ENCODE measurements at regions not wholly inside any gene's neighbourhood (a gene's known extent, or its start where the extent isn't known, plus 50 kb on each side); places are given as distances from the start of the nearest gene placed in this dataset.

DNA sequence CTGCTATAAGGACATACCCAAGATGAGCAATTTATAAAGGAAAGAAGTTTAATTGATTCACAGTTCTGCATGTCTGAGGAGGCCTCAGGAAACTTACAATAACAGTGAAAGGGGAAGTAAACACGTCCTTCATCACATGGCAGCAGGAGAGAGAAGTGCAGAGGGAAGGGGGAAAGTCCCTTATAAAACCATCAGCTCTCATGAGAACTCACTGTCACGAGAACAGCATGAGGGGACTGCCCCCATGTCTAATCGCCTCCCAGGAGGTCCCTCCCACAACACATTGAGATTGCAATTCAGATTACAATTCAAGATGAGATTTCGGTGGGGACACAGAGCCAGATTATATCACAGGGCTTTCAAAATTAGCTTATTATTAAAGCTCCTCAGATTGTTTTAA lies 209.5 kb upstream of the PPP3CA start:
- TF ChIP-seq, protein P1, sequence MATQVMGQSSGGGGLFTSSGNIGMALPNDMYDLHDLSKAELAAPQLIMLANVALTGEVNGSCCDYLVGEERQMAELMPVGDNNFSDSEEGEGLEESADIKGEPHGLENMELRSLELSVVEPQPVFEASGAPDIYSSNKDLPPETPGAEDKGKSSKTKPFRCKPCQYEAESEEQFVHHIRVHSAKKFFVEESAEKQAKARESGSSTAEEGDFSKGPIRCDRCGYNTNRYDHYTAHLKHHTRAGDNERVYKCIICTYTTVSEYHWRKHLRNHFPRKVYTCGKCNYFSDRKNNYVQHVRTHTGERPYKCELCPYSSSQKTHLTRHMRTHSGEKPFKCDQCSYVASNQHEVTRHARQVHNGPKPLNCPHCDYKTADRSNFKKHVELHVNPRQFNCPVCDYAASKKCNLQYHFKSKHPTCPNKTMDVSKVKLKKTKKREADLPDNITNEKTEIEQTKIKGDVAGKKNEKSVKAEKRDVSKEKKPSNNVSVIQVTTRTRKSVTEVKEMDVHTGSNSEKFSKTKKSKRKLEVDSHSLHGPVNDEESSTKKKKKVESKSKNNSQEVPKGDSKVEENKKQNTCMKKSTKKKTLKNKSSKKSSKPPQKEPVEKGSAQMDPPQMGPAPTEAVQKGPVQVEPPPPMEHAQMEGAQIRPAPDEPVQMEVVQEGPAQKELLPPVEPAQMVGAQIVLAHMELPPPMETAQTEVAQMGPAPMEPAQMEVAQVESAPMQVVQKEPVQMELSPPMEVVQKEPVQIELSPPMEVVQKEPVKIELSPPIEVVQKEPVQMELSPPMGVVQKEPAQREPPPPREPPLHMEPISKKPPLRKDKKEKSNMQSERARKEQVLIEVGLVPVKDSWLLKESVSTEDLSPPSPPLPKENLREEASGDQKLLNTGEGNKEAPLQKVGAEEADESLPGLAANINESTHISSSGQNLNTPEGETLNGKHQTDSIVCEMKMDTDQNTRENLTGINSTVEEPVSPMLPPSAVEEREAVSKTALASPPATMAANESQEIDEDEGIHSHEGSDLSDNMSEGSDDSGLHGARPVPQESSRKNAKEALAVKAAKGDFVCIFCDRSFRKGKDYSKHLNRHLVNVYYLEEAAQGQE (IDR thresholded peaks at IDR 0.05; ENCODE audit: unreplicated experiment), result no peak
- TF ChIP-seq CTCF (conservative IDR thresholded peaks at IDR 0.05; ENCODE audit: low read depth in 2 of 2), result no peak
- TF ChIP-seq POLR2AphosphoS5 (IDR thresholded peaks at IDR 0.05; ENCODE audit: low read depth), result no peak
- TF ChIP-seq CREB1 (CRISPR knock-in tag; IDR thresholded peaks at IDR 0.05; ENCODE audit: low read depth), result no peak
- TF ChIP-seq JUNB (IDR thresholded peaks at IDR 0.05; ENCODE audit: unreplicated experiment), result no peak
- TF ChIP-seq, protein P2, sequence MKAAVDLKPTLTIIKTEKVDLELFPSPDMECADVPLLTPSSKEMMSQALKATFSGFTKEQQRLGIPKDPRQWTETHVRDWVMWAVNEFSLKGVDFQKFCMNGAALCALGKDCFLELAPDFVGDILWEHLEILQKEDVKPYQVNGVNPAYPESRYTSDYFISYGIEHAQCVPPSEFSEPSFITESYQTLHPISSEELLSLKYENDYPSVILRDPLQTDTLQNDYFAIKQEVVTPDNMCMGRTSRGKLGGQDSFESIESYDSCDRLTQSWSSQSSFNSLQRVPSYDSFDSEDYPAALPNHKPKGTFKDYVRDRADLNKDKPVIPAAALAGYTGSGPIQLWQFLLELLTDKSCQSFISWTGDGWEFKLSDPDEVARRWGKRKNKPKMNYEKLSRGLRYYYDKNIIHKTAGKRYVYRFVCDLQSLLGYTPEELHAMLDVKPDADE (IDR thresholded peaks at IDR 0.05), result no peak
- no peak for TF ChIP-seq EZH2 (IDR thresholded peaks at IDR 0.05; ENCODE audit: low read depth, unreplicated experiment)
- no peak for TF ChIP-seq EZH2phosphoT487 (IDR thresholded peaks at IDR 0.05; ENCODE audit: unreplicated experiment)

Measured in GM23338 (cell line).